Thyroid gland (tissue), 4 donors: ENCODE measurements at regions not wholly inside any gene's neighbourhood (a gene's known extent, or its start where the extent isn't known, plus 50 kb on each side); places are given as distances from the start of the nearest gene placed in this dataset.

ENCODE experiments used
- POLR2A ChIP-seq, 2 donors: fragments of 450-650 bp; IDR thresholded peaks; one replicate each; pipeline ENCODE4 v1.6.1; 2017; ENCODE audit warnings: antibody characterized with exemption in 2 of 2, mild to moderate bottlenecking in 2 of 2, moderate library complexity in 1 of 2
- TF ChIP-seq, protein P1 (sequence below), 6 experiments: fragments of 200-600 bp in 3 of 6; fragments of 450-650 bp in 3 of 6; sonication (generic) in 3 of 6; IDR thresholded peaks; one replicate each; pipeline ENCODE4 v1.5.1; 2016 to 2019; ENCODE audit warnings: antibody characterized with exemption in 6 of 6, mild to moderate bottlenecking in 2 of 6, inconsistent platforms in 1 of 6, moderate library complexity in 1 of 6

DNA sequence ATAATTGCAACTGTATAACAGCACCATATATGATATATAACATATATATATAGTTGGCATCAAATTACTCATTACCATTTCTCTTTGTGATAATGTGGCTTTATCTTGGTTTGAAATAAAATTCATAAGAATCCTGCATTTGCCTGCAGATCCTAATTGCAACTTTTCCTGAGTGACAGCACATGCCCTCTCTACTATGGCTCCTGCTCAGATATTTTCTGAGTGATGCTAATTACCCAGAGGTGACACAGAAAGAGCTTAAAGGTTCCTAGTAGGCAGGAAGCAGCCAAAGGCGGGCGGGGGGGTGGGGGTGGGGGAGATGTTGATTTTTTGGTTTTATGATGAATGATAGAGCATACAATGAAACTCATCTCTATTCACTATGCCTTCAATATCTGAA, 370.6 kb downstream of the MFSD1 start:
- TF ChIP-seq, protein P1, sequence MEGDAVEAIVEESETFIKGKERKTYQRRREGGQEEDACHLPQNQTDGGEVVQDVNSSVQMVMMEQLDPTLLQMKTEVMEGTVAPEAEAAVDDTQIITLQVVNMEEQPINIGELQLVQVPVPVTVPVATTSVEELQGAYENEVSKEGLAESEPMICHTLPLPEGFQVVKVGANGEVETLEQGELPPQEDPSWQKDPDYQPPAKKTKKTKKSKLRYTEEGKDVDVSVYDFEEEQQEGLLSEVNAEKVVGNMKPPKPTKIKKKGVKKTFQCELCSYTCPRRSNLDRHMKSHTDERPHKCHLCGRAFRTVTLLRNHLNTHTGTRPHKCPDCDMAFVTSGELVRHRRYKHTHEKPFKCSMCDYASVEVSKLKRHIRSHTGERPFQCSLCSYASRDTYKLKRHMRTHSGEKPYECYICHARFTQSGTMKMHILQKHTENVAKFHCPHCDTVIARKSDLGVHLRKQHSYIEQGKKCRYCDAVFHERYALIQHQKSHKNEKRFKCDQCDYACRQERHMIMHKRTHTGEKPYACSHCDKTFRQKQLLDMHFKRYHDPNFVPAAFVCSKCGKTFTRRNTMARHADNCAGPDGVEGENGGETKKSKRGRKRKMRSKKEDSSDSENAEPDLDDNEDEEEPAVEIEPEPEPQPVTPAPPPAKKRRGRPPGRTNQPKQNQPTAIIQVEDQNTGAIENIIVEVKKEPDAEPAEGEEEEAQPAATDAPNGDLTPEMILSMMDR (IDR thresholded peaks at IDR 0.05) = no peak
- TF ChIP-seq POLR2A (IDR thresholded peaks at IDR 0.05) = no peak
